ENCODE measurements at regions not wholly inside any gene's neighbourhood (a gene's known extent, or its start where the extent isn't known, plus 50 kb on each side); places are given as distances from the start of the nearest gene placed in this dataset.

- CTCF ChIA-PET = no interaction called here
Measured at GRCh38 chr1:239676522-239677273, 290.3 kb downstream of the CHRM3 start.

GRCh38 chr1:239677362-239677761 lies 291.0 kb downstream of the CHRM3 start:
- POLR2A ChIA-PET (ENCODE audit: unreplicated experiment) = no interaction called here
- Histone ChIP-seq H2AFZ (no peak overlapping the region), H3F3A (ENCODE audit: insufficient read depth, low read depth) (no peaks in the 10 kb centered on the region), H3K27me3 (ENCODE audit: insufficient read depth, low read depth) (no peaks in the 10 kb centered on the region), H3K9me3 (ENCODE audit: insufficient read depth, low read depth) (no peaks in the 10 kb centered on the region), H4K20me1 (ENCODE audit: insufficient read depth) (no peaks in the 10 kb centered on the region), H3K27ac (no peak overlapping the region), H3K4me2 (no peak overlapping the region), H3K36me3 (ENCODE audit: low read depth) (no peaks in the 10 kb centered on the region), H3K9me2 (ENCODE audit: insufficient read depth) (no peaks in the 10 kb centered on the region; the same call in 1 of the 2 replicates), H3K4me1 (replicated peaks; ENCODE audit: insufficient read depth) (no peaks in the 10 kb centered on the region), H3K4me3 (no peak overlapping the region), H3K79me2 (ENCODE audit: low read depth) (no peaks in the 10 kb centered on the region)
- BruUV-seq (replicated peaks) = no TSS peak
- intact Hi-C loops (cut with micrococcal nuclease; ENCODE audit: unreplicated experiment) = no loop called here
- DNase-seq = no peak
- CTCF ChIA-PET = no interaction called here
- TF ChIP-seq EZH2 (IDR thresholded peaks at IDR 0.05; ENCODE audit: low read depth) (no peak), CTCF (conservative IDR thresholded peaks at IDR 0.05) (no peak)

More at GRCh38 chr1:239676522-239677273, 290.3 kb downstream of the CHRM3 start:
- no peaks in the 10 kb centered on the region for H4K20me1 ChIP-seq (ENCODE audit: insufficient read depth)
- H3K9me3 ChIP-seq (ENCODE audit: insufficient read depth, low read depth) = no peaks in the 10 kb centered on the region
- H3K4me3 ChIP-seq = no peak overlapping the region
- H3K4me2 ChIP-seq = no peak overlapping the region
- H3K9me2 ChIP-seq (ENCODE audit: insufficient read depth) = no peaks in the 10 kb centered on the region; the same call in 1 of the 2 replicates
- no peaks in the 10 kb centered on the region for H3K79me2 ChIP-seq (ENCODE audit: low read depth)
- no peaks in the 10 kb centered on the region for H3F3A ChIP-seq (ENCODE audit: insufficient read depth, low read depth)
- intact Hi-C loops (cut with micrococcal nuclease; ENCODE audit: unreplicated experiment) = no loop called here
- no peak for TF ChIP-seq EZH2 (IDR thresholded peaks at IDR 0.05; ENCODE audit: low read depth)
- TF ChIP-seq CTCF (conservative IDR thresholded peaks at IDR 0.05) = no peak
- H2AFZ ChIP-seq = no peak overlapping the region
- BruUV-seq (replicated peaks) = no TSS peak
- H3K4me1 ChIP-seq (replicated peaks; ENCODE audit: insufficient read depth) = no peaks in the 10 kb centered on the region
- no peak overlapping the region for H3K27ac ChIP-seq
- POLR2A ChIA-PET (ENCODE audit: unreplicated experiment) = no interaction called here
- no peaks in the 10 kb centered on the region for H3K27me3 ChIP-seq (ENCODE audit: insufficient read depth, low read depth)
- no peaks in the 10 kb centered on the region for H3K36me3 ChIP-seq (ENCODE audit: low read depth)
- no peak for DNase-seq

- Histone ChIP-seq H3K79me2 (ENCODE audit: low read depth) (no peaks in the 10 kb centered on the region), H3K27ac (no peak overlapping the region), H3K4me2 (no peak overlapping the region), H4K20me1 (ENCODE audit: insufficient read depth) (no peaks in the 10 kb centered on the region), H3K36me3 (ENCODE audit: low read depth) (no peaks in the 10 kb centered on the region), H3K4me1 (replicated peaks; ENCODE audit: insufficient read depth) (no peaks in the 10 kb centered on the region), H3K4me3 (no peak overlapping the region), H3K27me3 (ENCODE audit: insufficient read depth, low read depth) (no peaks in the 10 kb centered on the region), H3F3A (ENCODE audit: insufficient read depth, low read depth) (no peaks in the 10 kb centered on the region), H3K9me2 (ENCODE audit: insufficient read depth) (no peaks in the 10 kb centered on the region; the same call in 1 of the 2 replicates), H3K9me3 (ENCODE audit: insufficient read depth, low read depth) (no peaks in the 10 kb centered on the region), H2AFZ (no peak overlapping the region)
- TF ChIP-seq CTCF (conservative IDR thresholded peaks at IDR 0.05) = no peak
- TF ChIP-seq EZH2 (IDR thresholded peaks at IDR 0.05; ENCODE audit: low read depth) = no peak
- DNase-seq = no peak
- intact Hi-C loops (cut with micrococcal nuclease; ENCODE audit: unreplicated experiment) = no loop called here
- BruUV-seq (replicated peaks) = no TSS peak
- CTCF ChIA-PET = no interaction called here
- POLR2A ChIA-PET (ENCODE audit: unreplicated experiment) = interaction anchor here (0.5 kb wide), 1 partner anchor 183 kb away, joined by 3 read pairs; no protein-coding TSS in a partner anchor
Measured at GRCh38 chr1:239678181-239678580, 291.8 kb downstream of the CHRM3 start.

Data from PC-9 (cell line).